ENCODE measurements at regions not wholly inside any gene's neighbourhood (a gene's known extent, or its start where the extent isn't known, plus 50 kb on each side); places are given as distances from the start of the nearest gene placed in this dataset.
"Not testable (repeated sequence)": the region's sequence is repeated elsewhere in the genome, so short reads cannot be mapped to it uniquely, and the experiment has no call there.

DNA sequence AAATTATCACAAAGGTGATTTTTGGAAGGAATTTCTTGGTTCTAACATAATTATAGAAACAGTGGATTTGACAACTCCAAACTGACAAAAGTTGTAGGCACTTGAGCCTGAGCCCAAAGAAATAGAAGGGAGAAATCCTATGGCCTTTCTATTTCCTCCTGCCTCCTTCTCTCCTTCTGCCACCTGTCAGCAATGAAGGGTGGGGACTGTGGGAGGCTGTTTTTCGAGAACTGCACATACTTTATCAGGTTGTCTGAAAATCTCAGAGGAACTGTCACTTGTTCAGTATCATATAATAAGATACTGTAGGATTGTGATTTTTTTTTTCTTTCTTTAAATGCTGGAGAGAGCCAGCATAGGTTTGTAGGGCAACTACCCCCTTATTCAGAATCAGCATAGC is 187.9 kb upstream of the SESN3 start:
- no peak for ATAC-seq (replicated peaks)
- Mint-ChIP-seq H3K9me3 (no peaks in the 10 kb centered on the region), H3K27ac (no peak overlapping the region), H3K4me1 (no peaks in the 10 kb centered on the region), H3K36me3 (ENCODE audit: low read depth) (no peaks in the 10 kb centered on the region), H3K27me3 (no peaks in the 10 kb centered on the region), H3K4me3 (no peak overlapping the region)

DNA sequence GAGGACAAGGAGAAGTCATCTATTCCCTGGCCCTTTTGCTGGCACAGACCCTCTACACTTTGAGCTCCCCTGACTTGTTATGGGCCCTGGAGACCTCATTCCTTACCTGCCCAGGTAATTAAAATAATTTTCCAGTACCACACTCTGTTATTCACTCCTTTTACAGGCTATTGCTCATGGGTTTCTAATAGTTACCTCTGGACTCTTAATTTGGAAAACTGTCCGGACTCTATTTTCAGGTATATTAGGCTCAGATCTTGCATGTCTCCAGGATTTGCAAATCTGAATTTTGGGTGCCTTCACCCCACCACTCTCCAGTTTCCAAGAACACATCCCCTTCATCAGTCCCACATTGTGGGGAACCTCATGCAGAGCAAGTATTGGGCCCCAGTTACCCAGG is 186.8 kb upstream of the SESN3 start:
- no peak for ATAC-seq (replicated peaks)
- H3K27me3 Mint-ChIP-seq = no peaks in the 10 kb centered on the region

DNA sequence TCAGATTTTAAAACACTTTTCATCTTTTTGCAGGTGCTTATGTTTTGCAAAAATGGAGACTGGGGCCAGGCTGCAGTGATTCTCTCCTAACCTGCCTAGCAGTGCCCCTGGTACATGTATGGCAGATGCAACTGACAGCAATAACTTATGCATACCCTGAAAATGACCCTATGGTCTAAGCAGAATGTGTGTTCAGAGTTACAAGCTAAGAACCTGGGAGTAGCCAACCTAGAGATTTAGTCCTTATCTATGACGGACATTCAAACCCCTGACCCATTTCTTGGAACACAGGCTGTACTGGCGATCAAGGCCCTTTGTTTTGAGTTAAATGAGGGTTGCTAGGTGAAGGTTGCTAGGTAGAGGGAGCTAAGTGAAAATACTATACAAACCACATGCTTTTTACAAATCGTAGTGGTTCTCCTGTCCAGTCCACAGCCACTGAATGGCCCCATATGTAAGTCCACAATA is 184.9 kb upstream of the SESN3 start:
- no peaks in the 10 kb centered on the region for H3K27me3 Mint-ChIP-seq
- no peak overlapping the region for H3K27ac Mint-ChIP-seq
- peaks cover 2% of the 10 kb centered on the region for H3K4me1 Mint-ChIP-seq
- no peaks in the 10 kb centered on the region for H3K36me3 Mint-ChIP-seq (ENCODE audit: low read depth)
- H3K4me3 Mint-ChIP-seq = no peak overlapping the region
- H3K9me3 Mint-ChIP-seq = no peaks in the 10 kb centered on the region
- ATAC-seq (replicated peaks) = peak; percentile 14

More for the DNA sequence above, 186.8 kb upstream of the SESN3 start:
- H3K4me3 Mint-ChIP-seq = no peak overlapping the region
- H3K36me3 Mint-ChIP-seq (ENCODE audit: low read depth) = no peaks in the 10 kb centered on the region
- H3K9me3 Mint-ChIP-seq = no peaks in the 10 kb centered on the region
- H3K4me1 Mint-ChIP-seq = no peaks in the 10 kb centered on the region
- no peak overlapping the region for H3K27ac Mint-ChIP-seq

DNA sequence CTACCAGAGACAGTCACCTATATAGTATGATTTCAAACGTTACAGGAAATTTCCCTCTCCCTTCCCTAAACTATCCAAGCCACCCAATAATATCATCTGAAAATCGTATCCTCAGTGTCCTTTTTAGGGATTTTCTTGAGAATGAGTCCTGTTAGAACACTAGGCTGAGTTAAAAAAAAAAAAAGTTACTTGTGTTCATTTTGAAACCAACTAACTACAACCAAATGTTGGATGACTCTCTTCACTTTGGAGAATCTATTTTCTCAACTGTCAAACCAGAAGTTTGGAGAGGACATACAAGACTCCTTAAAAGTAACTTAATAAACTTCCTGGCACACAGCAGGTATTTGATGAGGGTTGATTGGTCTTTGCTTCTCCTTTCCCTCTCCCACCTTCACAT is 183.2 kb upstream of the SESN3 start:
- no peak overlapping the region for H3K27ac Mint-ChIP-seq
- H3K4me3 Mint-ChIP-seq = no peak overlapping the region
- no peak for ATAC-seq (replicated peaks)

DNA sequence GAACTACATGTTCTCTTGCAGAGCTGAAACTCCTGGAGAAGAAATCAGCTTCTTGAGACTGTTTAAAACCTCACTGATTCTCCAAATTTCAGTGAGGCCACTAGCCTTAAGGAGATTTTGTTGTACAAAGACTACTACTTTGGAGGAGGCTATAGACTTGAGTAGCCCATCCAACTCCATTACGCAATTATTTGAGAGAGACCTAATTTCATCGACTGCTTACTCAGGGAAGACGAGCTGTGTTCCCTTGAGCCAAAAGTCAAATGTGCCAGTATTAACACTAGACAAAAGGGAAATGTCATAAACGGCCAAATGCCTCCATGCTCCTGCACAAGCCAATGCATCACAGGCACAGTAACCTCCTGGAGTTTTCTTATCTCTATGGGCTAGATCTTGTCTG is 182.8 kb upstream of the SESN3 start:
- no peaks in the 10 kb centered on the region for H3K9me3 Mint-ChIP-seq

More for the DNA sequence above, 183.2 kb upstream of the SESN3 start:
- Mint-ChIP-seq H3K4me1 (peaks cover 5% of the 10 kb centered on the region), H3K9me3 (no peaks in the 10 kb centered on the region), H3K36me3 (ENCODE audit: low read depth) (no peaks in the 10 kb centered on the region), H3K27me3 (no peaks in the 10 kb centered on the region)

DNA sequence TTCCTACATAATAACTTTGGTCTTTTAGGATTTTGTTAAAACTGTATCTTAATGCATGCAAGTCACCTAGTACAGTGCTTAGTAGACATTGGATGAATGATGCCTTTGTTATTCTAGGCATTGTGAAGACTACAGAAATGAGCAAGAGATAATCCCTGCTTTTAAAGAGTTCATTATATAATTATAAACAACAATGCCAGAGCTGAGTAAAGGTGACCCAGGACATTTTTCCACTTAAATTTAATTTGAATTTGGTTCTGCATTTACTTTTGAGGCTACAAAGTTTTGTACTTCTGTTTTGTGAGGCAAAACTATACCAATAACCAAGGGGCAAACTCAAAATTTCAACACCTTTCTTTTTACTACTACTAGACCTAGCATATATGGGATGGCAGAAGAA is 182.0 kb upstream of the SESN3 start:
- peaks cover 5% of the 10 kb centered on the region for H3K4me1 Mint-ChIP-seq
- H3K9me3 Mint-ChIP-seq = no peaks in the 10 kb centered on the region
- no peaks in the 10 kb centered on the region for H3K36me3 Mint-ChIP-seq (ENCODE audit: low read depth)
- H3K4me3 Mint-ChIP-seq = no peak overlapping the region
- H3K27ac Mint-ChIP-seq = no peak overlapping the region
- no peak for ATAC-seq (replicated peaks)
- H3K27me3 Mint-ChIP-seq = peaks cover 4% of the 10 kb centered on the region

More for the DNA sequence above, 182.8 kb upstream of the SESN3 start:
- ATAC-seq (replicated peaks) = no peak
- Mint-ChIP-seq H3K27me3 (peaks cover 4% of the 10 kb centered on the region), H3K4me1 (peaks cover 5% of the 10 kb centered on the region), H3K4me3 (no peak overlapping the region), H3K27ac (no peak overlapping the region), H3K36me3 (ENCODE audit: low read depth) (no peaks in the 10 kb centered on the region)

DNA sequence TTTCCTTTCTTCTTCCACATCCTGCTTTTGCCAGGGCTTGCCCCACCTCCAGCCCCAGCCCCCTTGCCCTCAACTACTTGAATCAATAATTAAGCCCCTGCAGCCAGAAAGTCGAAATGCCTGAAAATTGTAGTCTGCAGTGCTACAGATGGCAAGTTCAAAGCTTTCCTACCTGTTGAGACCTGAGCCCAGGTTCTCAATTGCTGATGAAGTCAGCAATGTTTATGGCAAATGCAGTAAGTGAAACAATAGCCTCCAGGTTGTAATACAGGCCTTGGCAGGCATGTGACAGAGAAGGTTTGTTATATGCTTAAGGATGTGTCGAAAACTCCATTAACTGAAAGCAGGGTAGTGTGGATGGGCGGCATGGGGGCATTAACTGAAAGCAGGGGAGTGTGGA is 181.1 kb upstream of the SESN3 start:
- ATAC-seq (replicated peaks) = no peak
- Mint-ChIP-seq H3K27me3 (peaks cover 4% of the 10 kb centered on the region), H3K9me3 (no peaks in the 10 kb centered on the region), H3K4me1 (peaks cover 5% of the 10 kb centered on the region), H3K4me3 (no peak overlapping the region), H3K36me3 (ENCODE audit: low read depth) (no peaks in the 10 kb centered on the region), H3K27ac (no peak overlapping the region)

DNA sequence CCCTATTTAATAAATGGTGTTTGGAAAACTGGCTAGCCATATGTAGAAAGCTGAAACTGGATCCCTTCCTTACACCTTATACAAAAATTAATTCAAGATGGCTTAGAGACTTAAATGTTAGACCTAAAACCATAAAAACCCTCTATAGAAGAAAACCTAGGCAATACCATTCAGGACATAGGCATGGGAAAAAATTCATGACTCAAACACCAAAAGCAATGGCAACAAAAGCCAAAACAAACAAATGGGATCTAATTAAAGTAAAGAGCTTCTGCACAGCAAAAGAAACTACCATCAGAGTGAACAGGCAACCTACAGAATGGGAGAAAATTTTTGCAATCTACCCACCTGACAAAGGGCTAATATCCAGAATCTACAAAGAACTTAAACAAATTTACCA is 179.7 kb upstream of the SESN3 start:
- H3K36me3 Mint-ChIP-seq (ENCODE audit: low read depth); H3K27ac Mint-ChIP-seq; H3K4me3 Mint-ChIP-seq: not testable (repeated sequence)

DNA sequence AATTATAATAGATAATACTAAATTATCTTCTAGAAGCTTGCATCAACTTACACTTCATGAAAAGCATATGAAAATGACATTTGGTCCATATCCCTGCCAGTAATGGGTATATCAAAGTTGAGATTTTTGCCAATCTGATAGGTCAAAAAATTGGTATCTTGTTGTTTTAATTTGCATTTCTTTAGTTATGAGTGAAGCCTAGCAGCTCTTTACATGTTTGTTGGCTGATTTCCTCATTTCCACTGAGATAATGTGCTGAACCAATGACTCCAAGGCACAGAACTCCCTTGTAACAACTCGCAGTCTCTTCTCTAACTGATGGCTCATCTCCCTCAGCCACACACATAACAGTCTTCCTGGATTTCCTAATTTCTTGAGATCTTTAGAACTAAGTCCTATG is 175.3 kb upstream of the SESN3 start:
- Mint-ChIP-seq H3K36me3 (ENCODE audit: low read depth) (no peaks in the 10 kb centered on the region), H3K4me1 (peaks cover 5% of the 10 kb centered on the region), H3K9me3 (peaks cover 4% of the 10 kb centered on the region), H3K4me3 (no peak overlapping the region), H3K27ac (no peak overlapping the region), H3K27me3 (peaks cover 4% of the 10 kb centered on the region)
- ATAC-seq (replicated peaks) = no peak

More for the DNA sequence above, 179.7 kb upstream of the SESN3 start:
- H3K4me1 Mint-ChIP-seq; H3K27me3 Mint-ChIP-seq; H3K9me3 Mint-ChIP-seq; ATAC-seq (replicated peaks): not testable (repeated sequence)

DNA sequence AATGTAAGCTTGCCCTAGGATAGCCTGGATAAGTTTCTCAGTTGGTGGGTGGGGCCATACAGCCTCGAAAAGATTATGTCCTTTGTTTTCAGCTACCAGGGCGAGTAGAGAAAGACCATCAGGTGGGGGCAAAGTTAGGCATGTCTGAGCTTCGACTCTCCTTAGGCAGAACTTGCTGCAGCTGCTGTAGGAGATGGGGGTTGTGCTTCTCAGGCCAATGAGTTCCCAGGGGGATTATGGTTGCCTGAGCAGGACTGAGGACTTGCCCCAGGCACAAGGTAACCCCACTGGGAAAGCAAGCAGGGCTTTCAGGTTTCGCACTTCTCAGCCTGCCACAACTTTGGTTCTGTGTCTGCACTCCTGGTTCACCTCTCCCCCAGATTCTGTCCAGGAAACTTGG is 173.4 kb upstream of the SESN3 start:
- Mint-ChIP-seq H3K4me1 (no peaks in the 10 kb centered on the region), H3K27ac (no peak overlapping the region), H3K4me3 (no peak overlapping the region), H3K9me3 (peaks cover 4% of the 10 kb centered on the region), H3K27me3 (peaks cover 4% of the 10 kb centered on the region), H3K36me3 (ENCODE audit: low read depth) (no peaks in the 10 kb centered on the region)
- no peak for ATAC-seq (replicated peaks)

DNA sequence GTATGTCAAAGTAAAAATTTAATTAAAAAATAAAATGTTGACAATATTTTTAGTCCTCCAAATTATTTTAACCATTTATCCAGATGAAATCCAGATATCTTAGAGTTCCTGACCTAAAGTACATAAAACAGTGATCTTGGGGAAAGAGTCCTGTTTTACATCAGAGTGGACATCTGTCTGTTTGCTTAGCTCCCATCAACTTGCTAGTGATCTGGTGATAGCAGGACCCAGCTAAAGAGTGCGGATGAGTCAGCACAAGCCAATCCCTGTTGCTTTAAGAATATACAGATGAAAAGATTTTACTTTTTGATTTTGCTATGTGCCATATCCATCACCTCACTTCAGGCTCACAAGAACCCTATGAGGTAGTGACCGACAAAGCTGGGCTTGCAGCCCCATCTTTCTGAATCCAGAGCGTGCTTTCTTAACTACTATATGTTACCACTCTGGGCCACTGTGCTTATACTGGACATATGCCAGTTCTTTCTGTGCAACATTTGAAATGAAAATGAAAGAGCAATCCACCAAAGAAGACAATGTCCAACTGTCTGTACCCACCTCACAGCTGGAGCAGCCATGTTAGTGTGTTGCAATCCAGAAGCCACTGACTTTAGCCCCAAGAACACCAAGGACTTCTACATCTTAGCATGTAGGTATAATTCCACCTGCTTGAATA is 167.6 kb upstream of the SESN3 start:
- Mint-ChIP-seq H3K4me3 (no peak overlapping the region), H3K27ac (no peak overlapping the region), H3K9me3 (no peaks in the 10 kb centered on the region), H3K4me1 (no peaks in the 10 kb centered on the region), H3K27me3 (no peaks in the 10 kb centered on the region), H3K36me3 (ENCODE audit: low read depth) (no peaks in the 10 kb centered on the region)
- ATAC-seq (replicated peaks) = no peak

DNA sequence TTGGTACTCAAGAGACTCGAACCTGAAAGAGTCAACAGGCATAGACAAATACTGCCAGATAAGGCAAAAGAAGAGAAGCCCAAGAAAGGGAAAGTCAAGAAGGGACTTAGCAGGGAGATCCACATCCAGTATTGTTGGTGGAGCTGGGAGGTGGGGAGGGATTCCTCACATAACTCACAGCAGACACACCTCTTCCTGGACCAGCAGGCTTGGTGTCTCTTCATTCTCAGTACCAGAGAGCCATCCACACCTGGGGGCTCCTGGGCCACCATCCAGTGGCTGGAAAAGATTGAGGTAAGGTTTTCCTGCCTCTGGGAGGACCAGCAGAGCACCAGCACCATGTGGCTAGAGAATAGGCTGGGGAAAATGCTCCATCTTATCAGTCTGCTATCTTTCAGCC is 161.6 kb upstream of the SESN3 start:
- Mint-ChIP-seq H3K4me1 (no peaks in the 10 kb centered on the region), H3K4me3 (no peak overlapping the region), H3K27ac (no peak overlapping the region), H3K36me3 (ENCODE audit: low read depth) (no peaks in the 10 kb centered on the region), H3K27me3 (peaks cover 3% of the 10 kb centered on the region), H3K9me3 (no peaks in the 10 kb centered on the region)
- ATAC-seq (replicated peaks) = no peak

DNA sequence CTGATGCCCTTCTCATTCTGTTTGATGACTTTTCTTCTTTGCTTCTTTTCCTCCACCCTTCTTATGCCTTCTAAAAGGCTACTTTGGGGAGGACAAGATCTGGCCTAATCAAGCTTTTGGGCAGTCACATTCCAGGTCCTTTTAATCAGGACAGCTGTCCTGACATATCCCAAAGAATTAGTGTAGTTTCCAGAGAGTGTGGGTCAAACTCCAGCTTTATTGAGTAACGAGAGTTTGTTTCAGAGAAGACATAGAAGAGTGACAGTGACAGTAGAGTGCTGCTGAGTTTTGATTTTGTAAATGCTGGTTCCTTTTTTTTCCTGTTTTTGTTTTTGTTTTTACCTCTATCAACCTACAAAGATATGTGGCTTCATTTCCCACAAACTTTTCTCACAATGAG is 158.4 kb upstream of the SESN3 start:
- Mint-ChIP-seq H3K4me3 (no peak overlapping the region), H3K4me1 (no peaks in the 10 kb centered on the region), H3K36me3 (ENCODE audit: low read depth) (no peaks in the 10 kb centered on the region), H3K27me3 (peaks cover 3% of the 10 kb centered on the region), H3K9me3 (no peaks in the 10 kb centered on the region), H3K27ac (no peak overlapping the region)
- ATAC-seq (replicated peaks) = no peak

DNA sequence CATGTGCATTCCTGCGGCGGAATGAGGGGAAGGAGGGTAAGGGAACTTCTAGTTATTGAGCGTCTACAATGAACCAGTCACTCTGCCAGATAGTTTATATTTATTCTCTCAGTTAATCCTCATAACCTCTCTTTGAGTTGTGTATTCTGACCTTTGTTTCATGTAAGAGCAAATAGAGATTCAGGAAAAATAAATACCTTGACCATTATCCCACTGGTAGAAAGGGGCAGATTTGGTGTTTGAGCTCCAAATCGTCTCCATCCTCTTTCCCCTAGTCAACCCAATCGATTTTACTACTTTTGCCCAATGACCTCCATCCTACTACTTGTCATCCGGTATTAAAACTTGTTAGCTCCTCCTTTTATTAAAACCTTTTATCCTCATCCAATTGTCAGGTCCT is 157.1 kb upstream of the SESN3 start:
- Mint-ChIP-seq H3K27ac (no peak overlapping the region), H3K9me3 (no peaks in the 10 kb centered on the region), H3K36me3 (ENCODE audit: low read depth) (no peaks in the 10 kb centered on the region), H3K4me3 (no peak overlapping the region), H3K4me1 (no peaks in the 10 kb centered on the region), H3K27me3 (peaks cover 3% of the 10 kb centered on the region)
- ATAC-seq (replicated peaks) = no peak

DNA sequence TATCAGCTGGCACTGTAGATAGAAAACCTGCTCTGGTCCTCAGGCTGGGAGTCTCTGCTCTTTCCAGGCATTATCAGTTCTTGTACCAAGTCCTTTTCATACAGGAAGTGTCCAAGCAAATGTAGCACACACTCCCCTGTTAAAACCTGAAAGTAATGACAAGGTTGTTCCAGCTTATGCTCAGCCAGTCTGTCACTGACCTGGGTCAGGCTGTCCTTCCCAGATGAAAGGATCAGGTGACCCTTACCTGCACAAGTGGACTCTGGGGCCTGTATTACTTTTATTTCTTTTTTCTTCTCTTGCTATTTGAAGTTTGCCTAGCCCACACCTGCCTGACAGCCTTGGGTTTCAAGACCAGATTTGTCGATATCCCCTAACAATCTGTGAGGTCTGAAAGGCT is 156.3 kb upstream of the SESN3 start:
- Mint-ChIP-seq H3K27ac (no peak overlapping the region), H3K4me1 (no peaks in the 10 kb centered on the region), H3K4me3 (no peak overlapping the region), H3K27me3 (peaks cover 3% of the 10 kb centered on the region), H3K36me3 (ENCODE audit: low read depth) (no peaks in the 10 kb centered on the region), H3K9me3 (no peaks in the 10 kb centered on the region)
- no peak for ATAC-seq (replicated peaks)

DNA sequence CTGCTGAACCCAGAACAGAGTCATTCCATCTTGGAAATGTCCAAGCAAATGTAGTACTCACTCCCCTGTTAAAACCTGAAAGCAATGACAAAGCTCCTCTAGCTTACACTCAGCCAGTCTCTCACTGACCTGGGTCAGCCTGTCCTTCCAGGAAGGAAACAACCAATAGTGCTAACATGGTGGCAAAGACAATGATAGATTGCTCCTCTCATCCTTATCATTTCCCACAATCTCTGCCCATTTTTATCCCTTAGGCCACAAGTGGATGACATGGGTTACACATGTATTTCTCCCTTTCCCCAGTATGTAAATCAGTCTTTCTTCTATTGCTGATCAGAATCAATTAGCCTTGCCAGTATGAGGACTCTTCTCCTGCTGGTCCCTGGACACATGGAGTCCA is 154.6 kb upstream of the SESN3 start:
- Mint-ChIP-seq H3K9me3 (no peaks in the 10 kb centered on the region), H3K4me3 (no peak overlapping the region), H3K27me3 (peaks cover 3% of the 10 kb centered on the region), H3K4me1 (no peaks in the 10 kb centered on the region), H3K36me3 (ENCODE audit: low read depth) (no peaks in the 10 kb centered on the region), H3K27ac (peak overlapping the region; percentile 27)
- no peak for ATAC-seq (replicated peaks)
